H1 (cell line): ENCODE measurements at regions not wholly inside any gene's neighbourhood (a gene's known extent, or its start where the extent isn't known, plus 50 kb on each side); places are given as distances from the start of the nearest gene placed in this dataset.

Source experiments
- CTCF ChIA-PET: fragments of 300-600 bp; sonication (Branson Sonifier 250); formaldehyde crosslinking; loops from one replicate; lab custom pipeline; 2021; ENCODE audit not compliant: partially characterized antibody; lab: Charles Lee
- POLR2A ChIA-PET: fragments of 300-600 bp; sonication (Branson Sonifier 250); formaldehyde crosslinking; loops from one replicate; lab custom pipeline; 2021; ENCODE audit warnings: inconsistent platforms; ENCODE audit not compliant: partially characterized antibody; lab: Charles Lee
- DNase-seq, 2 experiments: peaks; one replicate each; pipeline versions ENCODE4 v3.0.0 to v3.0.0-alpha.2; 2010 to 2022; ENCODE audit warnings: low spot score in 2 of 2, low read depth in 1 of 2, mixed read lengths in 1 of 2
- FAIRE-seq: peaks from 2 replicates; lab custom pipeline; 2011; peaks lifted over from hg19 to GRCh38; lab: Jason Lieb, UNC
- H2AFZ ChIP-seq: 2 replicates; pipeline ENCODE4 v1.8.1; 2012; ENCODE audit warnings: low read length, inconsistent platforms
- H2AK5ac ChIP-seq: 2 replicates; pipeline ENCODE4 v1.6.1; 2013; ENCODE audit warnings: low read depth, low read length
- H2BK120ac ChIP-seq: replicated peaks from 2 replicates; pipeline ENCODE3; 2013; ENCODE audit warnings: low read depth, low read length, inconsistent platforms
- H2BK12ac ChIP-seq: 2 replicates; pipeline ENCODE4 v1.6.1; 2013; ENCODE audit warnings: low read depth, low read length
- H2BK15ac ChIP-seq: 2 replicates; pipeline ENCODE4 v1.6.1; 2013; ENCODE audit warnings: low read length
- H2BK20ac ChIP-seq: 2 replicates; pipeline ENCODE4 v1.6.1; 2013; ENCODE audit warnings: low read length
- H2BK5ac ChIP-seq: 2 replicates; pipeline ENCODE4 v1.6.1; 2013; ENCODE audit warnings: low read depth, low read length
- H3K14ac ChIP-seq: 2 replicates; pipeline ENCODE4 v1.6.1; 2013; ENCODE audit warnings: inconsistent platforms; ENCODE audit not compliant: insufficient read length
- H3K18ac ChIP-seq: 2 replicates; pipeline ENCODE4 v1.6.1; 2013; ENCODE audit warnings: low read length; ENCODE audit errors: extremely low read depth
- H3K23ac ChIP-seq: 2 replicates; pipeline ENCODE4 v1.6.1; 2013; ENCODE audit warnings: inconsistent platforms; ENCODE audit not compliant: insufficient read length
- H3K23me2 ChIP-seq: 2 replicates; pipeline ENCODE4 v1.6.1; 2013; ENCODE audit warnings: low read depth, low read length
- H3K27ac ChIP-seq: 2 replicates; pipeline ENCODE4 v1.6.1; 2011; ENCODE audit warnings: low read depth, low read length, inconsistent platforms
- H3K27me3 ChIP-seq, 4 experiments: replicated peaks in 1 of 4; 1 replicate in 1 of 4; 2 replicates in 3 of 4; pipeline versions ENCODE4 v1.6.1 to v1.8.1; 2011 to 2013; ENCODE audit warnings: low read length in 3 of 4, mild to moderate bottlenecking in 3 of 4, inconsistent platforms in 2 of 4, mixed read lengths in 2 of 4, moderate library complexity in 1 of 4; ENCODE audit not compliant: control insufficient read depth in 3 of 4, insufficient read depth in 3 of 4; ENCODE audit errors: extremely low read depth in 1 of 4
- H3K36me3 ChIP-seq, 4 experiments: 2 replicates each; pipeline versions ENCODE4 v1.6.1 to v1.8.1; 2011 to 2013; ENCODE audit warnings: mild to moderate bottlenecking in 4 of 4, low read length in 3 of 4, moderate library complexity in 2 of 4, control low read depth in 1 of 4, inconsistent platforms in 1 of 4; ENCODE audit not compliant: insufficient read depth in 4 of 4, control insufficient read depth in 2 of 4
- H3K4ac ChIP-seq: replicated peaks from 2 replicates; pipeline ENCODE3; 2013; ENCODE audit warnings: low read length, low read depth, mixed read lengths, inconsistent platforms; ENCODE audit not compliant: insufficient read length
- H3K4me1 ChIP-seq, 4 experiments: replicated peaks in 1 of 4; 1 replicate in 1 of 4; 2 replicates in 3 of 4; pipeline versions ENCODE4 v1.6.1 to v1.8.1; 2011 to 2013; ENCODE audit warnings: low read length in 3 of 4, inconsistent platforms in 2 of 4, mixed read lengths in 1 of 4; ENCODE audit not compliant: insufficient read depth in 4 of 4, control insufficient read depth in 3 of 4
- H3K4me2 ChIP-seq, 2 experiments: 2 replicates each; pipeline versions ENCODE4 v1.6.1 to v1.8.1; 2011 to 2013; ENCODE audit warnings: low read depth in 2 of 2, low read length in 2 of 2, control low read depth in 1 of 2, inconsistent platforms in 1 of 2, mild to moderate bottlenecking in 1 of 2; ENCODE audit not compliant: insufficient read depth in 1 of 2
- H3K4me3 ChIP-seq, 4 experiments: fragments of 200-600, 300-600 bp in 1 of 4; sonication (generic), shearing (Covaris generic), sonication (Bioruptor Twin) in 1 of 4; 2 replicates each; pipeline versions ENCODE4 v1.5.1 to v1.8.1; 2011 to 2016; ENCODE audit warnings: low read length in 4 of 4, low read depth in 3 of 4, control low read depth in 2 of 4, inconsistent platforms in 2 of 4, mild to moderate bottlenecking in 2 of 4, mixed read lengths in 1 of 4, moderate library complexity in 1 of 4; ENCODE audit not compliant: insufficient read depth in 2 of 4; ENCODE audit errors: extremely low read depth in 1 of 4
- H3K56ac ChIP-seq: replicated peaks from 2 replicates; pipeline ENCODE3; 2013; ENCODE audit warnings: low read depth, mild to moderate bottlenecking, mixed read lengths, low read length, inconsistent platforms; ENCODE audit not compliant: insufficient read length
- H3K79me1 ChIP-seq: 2 replicates; pipeline ENCODE4 v1.6.1; 2013; ENCODE audit warnings: low read depth, low read length, control low read depth
- H3K79me2 ChIP-seq, 2 experiments: 2 replicates each; pipeline versions ENCODE4 v1.6.1 to v1.8.1; 2012 to 2013; ENCODE audit warnings: low read length in 2 of 2, mild to moderate bottlenecking in 2 of 2, inconsistent platforms in 1 of 2; ENCODE audit not compliant: insufficient read depth in 2 of 2, control insufficient read depth in 1 of 2
- H3K9ac ChIP-seq, 4 experiments: replicated peaks in 1 of 4; 1 replicate in 1 of 4; 2 replicates in 3 of 4; pipeline versions ENCODE4 v1.6.1 to v1.8.1; 2011 to 2013; ENCODE audit warnings: low read depth in 3 of 4, low read length in 3 of 4, control low read depth in 2 of 4, mild to moderate bottlenecking in 2 of 4, moderate library complexity in 2 of 4, inconsistent platforms in 1 of 4; ENCODE audit errors: extremely low read depth in 1 of 4
- H3K9me3 ChIP-seq, 2 experiments: 2 replicates each; pipeline versions ENCODE4 v1.6.1 to v1.8.1; 2012 to 2013; ENCODE audit warnings: mild to moderate bottlenecking in 2 of 2, moderate library complexity in 2 of 2, control low read depth in 1 of 2, inconsistent platforms in 1 of 2, low read depth in 1 of 2, low read length in 1 of 2, mixed read lengths in 1 of 2; ENCODE audit not compliant: insufficient read depth in 2 of 2
- H4K20me1 ChIP-seq, 2 experiments: replicated peaks in 1 of 2; 2 replicates each; pipeline versions ENCODE3 to v1.8.1; 2011 to 2013; ENCODE audit warnings: inconsistent platforms in 2 of 2, low read length in 2 of 2, mild to moderate bottlenecking in 1 of 2; ENCODE audit not compliant: insufficient read depth in 2 of 2, control insufficient read depth in 1 of 2
- H4K5ac ChIP-seq: 2 replicates; pipeline ENCODE4 v1.6.1; 2013; ENCODE audit warnings: low read length, low read depth, mixed read lengths, inconsistent platforms; ENCODE audit not compliant: insufficient read length
- H4K8ac ChIP-seq: 2 replicates; pipeline ENCODE4 v1.8.0; 2013; ENCODE audit warnings: mild to moderate bottlenecking, moderate library complexity, low read length, inconsistent platforms; ENCODE audit not compliant: insufficient read depth; ENCODE audit errors: extremely low read depth
- H4K91ac ChIP-seq: replicated peaks from 2 replicates; pipeline ENCODE3; 2013; ENCODE audit warnings: low read length, mixed read lengths, inconsistent platforms; ENCODE audit not compliant: insufficient read length
- E2F6 ChIP-seq: IDR thresholded peaks from 2 replicates; pipeline ENCODE4 v1.6.1; 2012; ENCODE audit warnings: inconsistent platforms
- SP4 ChIP-seq: IDR thresholded peaks from 2 replicates; pipeline ENCODE4 v1.6.1; 2012; ENCODE audit warnings: low read length, inconsistent platforms
- WGBS, 2 experiments: shearing (Covaris generic) in 1 of 2; methylation state at CpG; one replicate each; pipeline versions ENCODE4 v1.1.6 to v1.1.7; 2013 to 2015; ENCODE audit warnings: low lambda C conversion rate in 2 of 2, mixed read lengths in 2 of 2, inconsistent platforms in 1 of 2, low coverage in 1 of 2, missing lambda C conversion rate in 1 of 2; ENCODE audit not compliant: insufficient replicate concordance in 2 of 2, insufficient coverage in 1 of 2, insufficient read length in 1 of 2; ENCODE audit errors: extremely low coverage in 1 of 2, missing lambda C conversion rate in 1 of 2; 5-methylcytosine and 5-hydroxymethylcytosine counted together

GRCh38 chr10:10160821-10161312, 856.8 kb upstream of the CELF2 start:
- no peak for DNase-seq
- no peaks in the 10 kb centered on the region for H3K27me3 ChIP-seq
- no peak overlapping the region for H3K4ac ChIP-seq
- H3K4me3 ChIP-seq, result no peak overlapping the region
- no peak for TF ChIP-seq SP4
- TF ChIP-seq E2F6, result no peak
- H2BK20ac ChIP-seq, result no peak overlapping the region
- 95% methylated on average over 24 of the region's 27 CpGs; no CpG with 5 or more reads in 1 of the 2 experiments for WGBS, 2 experiments
- no peak overlapping the region for H2BK12ac ChIP-seq
- H4K20me1 ChIP-seq, result no peaks in the 10 kb centered on the region
- no peak overlapping the region for H3K9ac ChIP-seq
- no peak overlapping the region for H4K5ac ChIP-seq
- H4K8ac ChIP-seq, result no peak overlapping the region
- peaks cover 0 to 14% (median 1%) of the 10 kb centered on the region in 4 experiments; a peak in 3 of 8 replicates for H3K36me3 ChIP-seq
- no peak for FAIRE-seq
- H2BK15ac ChIP-seq, result no peak overlapping the region
- H3K4me1 ChIP-seq, result peaks cover 0 to 7% (median 1%) of the 10 kb centered on the region in 4 experiments; a peak in 2 of 7 replicates
- no peak overlapping the region for H3K14ac ChIP-seq
- H2BK120ac ChIP-seq, result no peak overlapping the region
- H3K27ac ChIP-seq, result no peak overlapping the region
- no peak overlapping the region for H4K91ac ChIP-seq
- no peak overlapping the region for H3K18ac ChIP-seq
- no peaks in the 10 kb centered on the region; the same call in 1 of the 2 replicates for H3K23me2 ChIP-seq
- no peak overlapping the region for H2AFZ ChIP-seq
- no peaks in the 10 kb centered on the region for H3K79me1 ChIP-seq
- H3K4me2 ChIP-seq, result no peak overlapping the region
- ChIA-PET CTCF (no interaction called here), POLR2A (no interaction called here)
- no peak overlapping the region for H2BK5ac ChIP-seq
- H3K9me3 ChIP-seq, result peaks cover 23 to 34% of the 10 kb centered on the region in 2 experiments
- no peak overlapping the region for H3K23ac ChIP-seq
- no peak overlapping the region for H3K56ac ChIP-seq
- H3K79me2 ChIP-seq, result no peaks in the 10 kb centered on the region
- no peak overlapping the region for H2AK5ac ChIP-seq
